Chondrocyte (in vitro differentiated cells): ENCODE measurements at regions not wholly inside any gene's neighbourhood (a gene's known extent, or its start where the extent isn't known, plus 50 kb on each side); places are given as distances from the start of the nearest gene placed in this dataset.

Source experiments
- DNase-seq: peaks from one replicate; pipeline ENCODE4 v3.0.0; 2021; ENCODE audit warnings: mixed read lengths, low spot score
- H3K27ac Mint-ChIP-seq: one replicate; pipeline ENCODE4 v1.8.0; 2021; ENCODE audit warnings: mild to moderate bottlenecking, moderate library complexity, mixed read lengths; ENCODE audit not compliant: unreplicated experiment
- H3K27me3 Mint-ChIP-seq: 2 replicates; pipeline ENCODE4 v1.8.0; 2021; ENCODE audit warnings: low read depth, mixed read lengths
- H3K36me3 Mint-ChIP-seq: 2 replicates; pipeline ENCODE4 v1.8.0; 2021; ENCODE audit warnings: low read depth, mixed read lengths
- H3K4me1 Mint-ChIP-seq: 2 replicates; pipeline ENCODE4 v1.8.0; 2021; ENCODE audit warnings: low read depth, mild to moderate bottlenecking, mixed read lengths
- H3K4me3 Mint-ChIP-seq: one replicate; pipeline ENCODE4 v1.8.0; 2021; ENCODE audit warnings: mild to moderate bottlenecking, moderate library complexity, mixed read lengths; ENCODE audit not compliant: unreplicated experiment
- H3K9me3 Mint-ChIP-seq: 2 replicates; pipeline ENCODE4 v1.8.0; 2021; ENCODE audit warnings: low read depth, mixed read lengths
- TF ChIP-seq, protein P1 (sequence below): fragments of 200-600 bp; sonication (generic); IDR thresholded peaks from 2 replicates; pipeline ENCODE4 v1.5.0; 2021; ENCODE audit warnings: antibody characterized with exemption, mild to moderate bottlenecking, moderate library complexity

DNA sequence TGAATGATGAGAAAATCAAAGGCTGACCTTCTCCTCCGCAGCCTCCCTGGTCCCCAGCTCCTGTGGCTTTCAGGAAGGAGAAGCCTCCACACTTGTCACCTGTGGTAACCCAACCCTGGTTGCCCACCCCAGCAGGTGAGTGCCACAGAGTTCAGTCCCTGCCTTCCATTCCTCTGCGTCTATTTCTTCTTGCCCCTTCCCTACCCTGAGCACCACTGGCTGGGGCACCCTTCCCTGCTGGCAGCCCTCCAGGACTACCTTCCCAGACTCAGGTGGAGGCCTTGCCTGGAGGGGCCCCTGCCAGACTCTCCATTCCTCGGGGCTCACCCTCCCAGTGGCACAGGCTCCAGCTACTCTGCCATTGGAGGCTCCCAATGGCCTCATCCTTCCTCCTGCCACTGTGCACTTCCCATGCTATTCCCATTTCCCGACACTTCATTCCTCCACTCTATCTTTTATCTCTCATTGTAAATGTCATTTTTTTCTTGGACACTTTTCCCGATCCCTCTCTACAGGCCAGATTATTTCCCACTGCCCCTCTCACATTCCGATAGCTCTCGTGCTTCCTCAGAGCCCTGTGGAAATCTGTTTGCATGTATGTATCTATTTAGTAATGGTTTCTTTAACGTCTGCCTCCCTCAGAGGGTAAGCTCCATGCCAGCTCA is 90.6 kb upstream of the PCBD1 start:
- Mint-ChIP-seq H3K4me3 (no peak overlapping the region), H3K9me3 (peaks cover 3% of the 10 kb centered on the region), H3K36me3 (peaks cover 6% of the 10 kb centered on the region), H3K27ac (no peak overlapping the region), H3K4me1 (no peaks in the 10 kb centered on the region), H3K27me3 (peaks cover 42% of the 10 kb centered on the region)
- peak; percentile 57 for DNase-seq
- TF ChIP-seq, protein P1, sequence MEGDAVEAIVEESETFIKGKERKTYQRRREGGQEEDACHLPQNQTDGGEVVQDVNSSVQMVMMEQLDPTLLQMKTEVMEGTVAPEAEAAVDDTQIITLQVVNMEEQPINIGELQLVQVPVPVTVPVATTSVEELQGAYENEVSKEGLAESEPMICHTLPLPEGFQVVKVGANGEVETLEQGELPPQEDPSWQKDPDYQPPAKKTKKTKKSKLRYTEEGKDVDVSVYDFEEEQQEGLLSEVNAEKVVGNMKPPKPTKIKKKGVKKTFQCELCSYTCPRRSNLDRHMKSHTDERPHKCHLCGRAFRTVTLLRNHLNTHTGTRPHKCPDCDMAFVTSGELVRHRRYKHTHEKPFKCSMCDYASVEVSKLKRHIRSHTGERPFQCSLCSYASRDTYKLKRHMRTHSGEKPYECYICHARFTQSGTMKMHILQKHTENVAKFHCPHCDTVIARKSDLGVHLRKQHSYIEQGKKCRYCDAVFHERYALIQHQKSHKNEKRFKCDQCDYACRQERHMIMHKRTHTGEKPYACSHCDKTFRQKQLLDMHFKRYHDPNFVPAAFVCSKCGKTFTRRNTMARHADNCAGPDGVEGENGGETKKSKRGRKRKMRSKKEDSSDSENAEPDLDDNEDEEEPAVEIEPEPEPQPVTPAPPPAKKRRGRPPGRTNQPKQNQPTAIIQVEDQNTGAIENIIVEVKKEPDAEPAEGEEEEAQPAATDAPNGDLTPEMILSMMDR: no peak

DNA sequence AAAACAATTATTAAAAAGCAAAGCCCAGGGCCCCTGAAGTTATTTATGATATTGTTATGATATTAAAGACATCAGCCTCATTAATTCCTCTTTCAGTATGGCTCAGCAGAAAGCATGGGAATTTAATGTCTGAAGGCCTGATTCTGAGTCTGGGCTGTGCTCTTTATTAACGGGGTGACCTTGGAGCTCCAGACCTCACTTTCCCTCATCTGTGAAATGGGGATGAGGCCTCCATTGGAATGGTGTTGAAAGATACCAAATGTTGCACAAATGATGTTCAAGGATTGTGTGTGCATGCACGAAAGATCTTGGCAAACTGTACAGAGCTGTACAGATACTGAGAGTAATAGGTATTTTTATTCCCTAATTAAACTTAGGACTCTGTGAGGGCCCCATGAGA is 92.3 kb upstream of the PCBD1 start:
- no peaks in the 10 kb centered on the region for H3K4me1 Mint-ChIP-seq
- no peak overlapping the region for H3K4me3 Mint-ChIP-seq
- no peaks in the 10 kb centered on the region for H3K9me3 Mint-ChIP-seq
- peaks cover 5% of the 10 kb centered on the region for H3K36me3 Mint-ChIP-seq
- no peak for DNase-seq
- H3K27ac Mint-ChIP-seq: no peak overlapping the region
- TF ChIP-seq, protein P1: no peak
- H3K27me3 Mint-ChIP-seq: peaks cover 33% of the 10 kb centered on the region

DNA sequence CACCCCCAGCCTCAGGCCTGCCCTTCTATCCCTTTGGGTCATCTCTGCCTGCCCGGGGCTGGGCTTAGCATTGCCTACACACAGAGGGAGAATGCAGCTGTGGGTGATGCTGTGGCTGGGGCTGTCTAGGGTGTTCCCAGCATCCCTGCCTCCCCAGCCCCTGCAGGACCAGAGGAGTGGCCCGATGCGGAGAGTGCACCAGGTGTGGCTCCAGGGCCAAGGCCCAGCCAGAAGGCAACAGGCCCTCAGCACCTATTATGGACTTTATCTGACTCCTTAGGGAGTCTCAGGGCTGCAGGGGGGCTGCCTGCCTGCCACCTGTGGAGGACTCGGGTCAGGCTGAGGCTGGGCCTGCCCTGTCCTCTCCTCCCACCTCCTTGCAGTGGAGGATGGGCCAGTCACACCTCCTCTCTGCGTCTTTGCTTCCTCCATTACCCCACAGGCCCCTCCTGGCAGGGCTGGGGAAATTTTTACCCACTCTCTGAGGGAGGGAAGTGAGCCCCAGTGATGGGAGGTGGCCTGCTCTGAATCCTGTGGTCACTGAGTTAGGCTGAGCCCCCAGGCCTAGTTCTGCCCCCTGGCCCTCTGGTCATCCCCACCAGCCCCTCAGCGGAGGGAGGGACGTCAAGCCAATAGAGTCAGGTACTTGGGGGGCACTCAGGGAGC is 92.9 kb upstream of the PCBD1 start:
- H3K27me3 Mint-ChIP-seq: peaks cover 28% of the 10 kb centered on the region
- TF ChIP-seq, protein P1: no peak

DNA sequence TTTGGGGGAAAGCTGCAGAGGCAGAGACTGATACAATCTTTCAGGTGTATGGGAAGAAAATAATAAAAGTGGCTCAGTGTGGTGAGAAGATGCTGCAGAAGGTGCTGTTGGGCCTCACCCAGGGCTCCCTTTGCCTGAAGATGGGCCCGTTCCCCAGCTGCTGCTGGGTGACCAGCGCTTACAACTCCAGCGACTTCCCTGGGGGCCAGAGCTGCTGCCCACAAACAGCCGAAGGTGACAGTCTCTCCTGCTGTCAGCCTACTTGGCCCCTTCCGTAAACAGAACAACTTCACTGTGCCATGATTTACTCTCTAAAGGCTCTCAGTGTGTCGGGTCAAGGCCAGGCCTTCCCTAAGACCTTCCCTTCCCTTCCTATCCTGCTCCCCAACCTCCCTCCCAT is 93.6 kb upstream of the PCBD1 start:
- DNase-seq: peak; percentile 32
- TF ChIP-seq, protein P1: no peak
- Mint-ChIP-seq H3K27ac (no peak overlapping the region), H3K27me3 (peaks cover 21% of the 10 kb centered on the region), H3K9me3 (no peaks in the 10 kb centered on the region), H3K36me3 (peaks cover 2% of the 10 kb centered on the region), H3K4me1 (no peaks in the 10 kb centered on the region), H3K4me3 (no peak overlapping the region)

More for the DNA sequence above, 92.9 kb upstream of the PCBD1 start:
- Mint-ChIP-seq H3K4me3 (no peak overlapping the region), H3K4me1 (no peaks in the 10 kb centered on the region), H3K36me3 (peaks cover 2% of the 10 kb centered on the region), H3K9me3 (no peaks in the 10 kb centered on the region), H3K27ac (no peak overlapping the region)
- peak; percentile 61 for DNase-seq

DNA sequence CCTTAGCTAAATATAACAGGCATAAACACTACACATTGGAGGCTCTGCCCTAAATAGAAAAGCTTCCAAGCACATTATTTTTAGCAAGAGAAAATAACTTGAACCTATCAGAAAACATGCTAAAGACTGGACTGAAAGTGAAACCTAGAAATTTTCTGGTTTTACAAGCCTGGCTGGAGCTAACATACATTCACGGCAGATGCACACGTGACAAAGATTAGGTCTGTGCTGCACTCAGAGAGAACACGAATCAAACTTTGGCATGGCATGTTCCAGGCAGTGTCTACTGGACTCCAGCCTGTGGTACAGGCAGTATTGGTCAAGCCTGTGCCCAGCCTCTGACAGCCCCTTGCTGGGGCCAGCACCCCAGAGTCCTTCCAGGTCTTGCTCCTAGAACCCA is 94.1 kb upstream of the PCBD1 start:
- no peak overlapping the region for H3K27ac Mint-ChIP-seq
- peaks cover 2% of the 10 kb centered on the region for H3K36me3 Mint-ChIP-seq
- DNase-seq: peak; percentile 51
- TF ChIP-seq, protein P1: no peak
- H3K27me3 Mint-ChIP-seq: peaks cover 21% of the 10 kb centered on the region
- no peak overlapping the region for H3K4me3 Mint-ChIP-seq
- no peaks in the 10 kb centered on the region for H3K4me1 Mint-ChIP-seq
- H3K9me3 Mint-ChIP-seq: no peaks in the 10 kb centered on the region
